Testis (tissue), 2 donors: ENCODE measurements at regions not wholly inside any gene's neighbourhood (a gene's known extent, or its start where the extent isn't known, plus 50 kb on each side); places are given as distances from the start of the nearest gene placed in this dataset.

Experiments used
- CTCF ChIP-seq, 3 experiments: fragments of 450-650 bp in 2 of 3; fragments of 200-600 bp in 1 of 3; sonication (generic) in 1 of 3; IDR thresholded peaks; one replicate each; pipeline ENCODE4 v1.5.1; 2016 to 2019; ENCODE audit warnings: antibody characterized with exemption in 3 of 3, mild to moderate bottlenecking in 2 of 3, moderate library complexity in 1 of 3
- POLR2A ChIP-seq: fragments of 450-650 bp; IDR thresholded peaks from one replicate; pipeline ENCODE4 v1.6.1; 2017; ENCODE audit warnings: antibody characterized with exemption, mild to moderate bottlenecking, moderate library complexity

GRCh38 chr9:129550199-129550839, 70.6 kb downstream of the C9orf50 start:
- TF ChIP-seq CTCF (IDR thresholded peaks at IDR 0.05) (no peak), POLR2A (no peak)
